Activated B cell treated with CpG ODN at 0.5 μM for 24 hours (primary cell): ENCODE measurements at regions not wholly inside any gene's neighbourhood (a gene's known extent, or its start where the extent isn't known, plus 50 kb on each side); places are given as distances from the start of the nearest gene placed in this dataset.

Experiments
- ATAC-seq: fragments of 200-7000 bp; cut with Tn5 transposase; one replicate; pipeline ENCODE4 v1.10.0; 2021; ENCODE audit warnings: low read depth, mild to moderate bottlenecking, moderate library complexity
- CTCF ChIA-PET: fragments of 350-600 bp; sonication (Branson Sonifier 250); formaldehyde crosslinking; loops from one replicate; lab custom pipeline; 2021; ENCODE audit warnings: antibody characterized with exemption; lab: Charles Lee
- POLR2A ChIA-PET: fragments of 350-600 bp; sonication (Branson Sonifier 250); formaldehyde crosslinking; loops from one replicate; lab custom pipeline; 2021; ENCODE audit warnings: antibody characterized with exemption; lab: Charles Lee
- DNase-seq: peaks from one replicate; pipeline ENCODE4 v3.0.0; 2022
- H3K27ac Mint-ChIP-seq: one replicate; pipeline ENCODE4 v1.8.0; 2020; ENCODE audit warnings: mixed read lengths
- H3K27me3 Mint-ChIP-seq: one replicate; pipeline ENCODE4 v1.8.0; 2021; ENCODE audit warnings: mixed read lengths
- H3K36me3 Mint-ChIP-seq: one replicate; pipeline ENCODE4 v1.8.0; 2021; ENCODE audit warnings: low read depth, mixed read lengths
- H3K4me1 Mint-ChIP-seq: one replicate; pipeline ENCODE4 v1.8.0; 2021; ENCODE audit warnings: mixed read lengths
- H3K4me3 Mint-ChIP-seq: one replicate; pipeline ENCODE4 v1.8.0; 2020; ENCODE audit warnings: mild to moderate bottlenecking, mixed read lengths
- H3K9me3 Mint-ChIP-seq: one replicate; pipeline ENCODE4 v1.8.0; 2020; ENCODE audit warnings: mixed read lengths
- intact Hi-C: fragments of 100-400 bp; cut with micrococcal nuclease; formaldehyde crosslinking; loops from one replicate; pipeline ENCODE4 v1.15.1; 2024
- TF ChIP-seq, protein P1 (sequence below): fragments of 200-600 bp; IDR thresholded peaks from one replicate; pipeline ENCODE4 v1.8.0; 2022; ENCODE audit warnings: antibody characterized with exemption, mild to moderate bottlenecking

GRCh38 chr5:175118700-175119309 lies 325.2 kb downstream of the DRD1 start:
- POLR2A ChIA-PET = no interaction called here
- CTCF ChIA-PET = no interaction called here
- DNase-seq = no peak
- H3K9me3 Mint-ChIP-seq = no peaks in the 10 kb centered on the region
- H3K4me1 Mint-ChIP-seq = no peaks in the 10 kb centered on the region
- H3K36me3 Mint-ChIP-seq = no peaks in the 10 kb centered on the region
- no peak for ATAC-seq
- TF ChIP-seq, protein P1, sequence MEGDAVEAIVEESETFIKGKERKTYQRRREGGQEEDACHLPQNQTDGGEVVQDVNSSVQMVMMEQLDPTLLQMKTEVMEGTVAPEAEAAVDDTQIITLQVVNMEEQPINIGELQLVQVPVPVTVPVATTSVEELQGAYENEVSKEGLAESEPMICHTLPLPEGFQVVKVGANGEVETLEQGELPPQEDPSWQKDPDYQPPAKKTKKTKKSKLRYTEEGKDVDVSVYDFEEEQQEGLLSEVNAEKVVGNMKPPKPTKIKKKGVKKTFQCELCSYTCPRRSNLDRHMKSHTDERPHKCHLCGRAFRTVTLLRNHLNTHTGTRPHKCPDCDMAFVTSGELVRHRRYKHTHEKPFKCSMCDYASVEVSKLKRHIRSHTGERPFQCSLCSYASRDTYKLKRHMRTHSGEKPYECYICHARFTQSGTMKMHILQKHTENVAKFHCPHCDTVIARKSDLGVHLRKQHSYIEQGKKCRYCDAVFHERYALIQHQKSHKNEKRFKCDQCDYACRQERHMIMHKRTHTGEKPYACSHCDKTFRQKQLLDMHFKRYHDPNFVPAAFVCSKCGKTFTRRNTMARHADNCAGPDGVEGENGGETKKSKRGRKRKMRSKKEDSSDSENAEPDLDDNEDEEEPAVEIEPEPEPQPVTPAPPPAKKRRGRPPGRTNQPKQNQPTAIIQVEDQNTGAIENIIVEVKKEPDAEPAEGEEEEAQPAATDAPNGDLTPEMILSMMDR = no peak
- intact Hi-C loops = no loop called here
- no peak overlapping the region for H3K27ac Mint-ChIP-seq
- H3K27me3 Mint-ChIP-seq = no peaks in the 10 kb centered on the region
- no peak overlapping the region for H3K4me3 Mint-ChIP-seq

DNA sequence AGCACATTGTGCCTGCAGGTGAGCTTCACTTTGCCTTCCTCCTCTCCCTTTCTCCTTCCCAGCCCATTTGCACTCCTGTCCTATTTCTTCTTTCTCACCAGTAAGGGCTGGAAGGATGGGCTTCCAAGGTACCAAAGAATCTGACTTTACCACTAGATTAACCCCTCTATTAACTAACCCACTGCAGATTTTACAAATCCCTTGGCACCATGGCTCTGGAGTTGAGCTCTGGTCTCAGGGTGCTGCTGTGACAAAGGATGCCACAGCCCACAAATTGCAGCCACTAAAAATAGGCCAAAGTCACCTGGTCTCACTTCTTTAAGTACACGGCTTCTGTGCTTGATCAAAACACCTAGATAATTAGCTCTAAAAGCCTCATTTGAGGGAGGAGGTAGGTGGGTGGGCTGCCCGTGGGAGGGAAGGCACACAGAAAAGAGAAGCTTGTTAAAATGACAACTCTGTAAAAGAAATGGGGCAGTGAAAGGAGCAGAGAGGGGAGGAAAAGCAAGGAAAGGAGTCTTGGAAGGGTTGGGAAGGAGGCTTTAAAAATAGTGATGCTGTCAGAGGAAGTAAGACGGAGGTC lies 327.4 kb downstream of the DRD1 start:
- CTCF ChIA-PET = no interaction called here
- intact Hi-C loops = no loop called here

DNA sequence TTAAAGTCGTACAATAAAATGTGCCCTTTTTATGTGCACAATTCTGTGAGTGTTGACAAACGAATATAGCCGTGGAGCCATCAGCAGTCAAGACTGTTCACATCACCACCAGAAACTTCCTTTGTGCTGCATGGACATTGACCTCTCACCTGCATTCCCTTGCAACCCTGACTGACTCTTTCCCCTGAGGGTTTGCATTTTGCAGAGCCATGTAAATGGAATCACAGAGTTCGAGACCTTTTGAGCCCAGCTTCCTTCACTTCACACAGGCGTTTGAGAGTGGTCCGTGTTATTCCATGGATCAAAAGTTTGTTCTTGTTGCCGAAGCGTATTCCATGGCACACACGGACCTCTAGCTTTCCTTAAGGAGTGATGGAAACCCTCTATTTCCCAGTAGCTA lies 328.2 kb downstream of the DRD1 start:
- intact Hi-C loops = no loop called here
- H3K4me1 Mint-ChIP-seq = no peaks in the 10 kb centered on the region
- ATAC-seq = no peak
- no peaks in the 10 kb centered on the region for H3K9me3 Mint-ChIP-seq
- no peak overlapping the region for H3K27ac Mint-ChIP-seq
- TF ChIP-seq, protein P1 = no peak
- ChIA-PET POLR2A (no interaction called here), CTCF (no interaction called here)
- no peaks in the 10 kb centered on the region for H3K27me3 Mint-ChIP-seq
- no peak overlapping the region for H3K4me3 Mint-ChIP-seq
- no peak for DNase-seq
- no peaks in the 10 kb centered on the region for H3K36me3 Mint-ChIP-seq

More for the DNA sequence above, 327.4 kb downstream of the DRD1 start:
- H3K27ac Mint-ChIP-seq = no peak overlapping the region
- H3K9me3 Mint-ChIP-seq = no peaks in the 10 kb centered on the region
- POLR2A ChIA-PET = no interaction called here
- DNase-seq (no peak), ATAC-seq (no peak)
- TF ChIP-seq, protein P1 = no peak
- H3K27me3 Mint-ChIP-seq = no peaks in the 10 kb centered on the region
- no peaks in the 10 kb centered on the region for H3K36me3 Mint-ChIP-seq
- H3K4me1 Mint-ChIP-seq = no peaks in the 10 kb centered on the region
- H3K4me3 Mint-ChIP-seq = no peak overlapping the region

GRCh38 chr5:175113947-175114346 lies 330.0 kb downstream of the DRD1 start:
- POLR2A ChIA-PET = no interaction called here
- no peaks in the 10 kb centered on the region for H3K4me1 Mint-ChIP-seq

DNA sequence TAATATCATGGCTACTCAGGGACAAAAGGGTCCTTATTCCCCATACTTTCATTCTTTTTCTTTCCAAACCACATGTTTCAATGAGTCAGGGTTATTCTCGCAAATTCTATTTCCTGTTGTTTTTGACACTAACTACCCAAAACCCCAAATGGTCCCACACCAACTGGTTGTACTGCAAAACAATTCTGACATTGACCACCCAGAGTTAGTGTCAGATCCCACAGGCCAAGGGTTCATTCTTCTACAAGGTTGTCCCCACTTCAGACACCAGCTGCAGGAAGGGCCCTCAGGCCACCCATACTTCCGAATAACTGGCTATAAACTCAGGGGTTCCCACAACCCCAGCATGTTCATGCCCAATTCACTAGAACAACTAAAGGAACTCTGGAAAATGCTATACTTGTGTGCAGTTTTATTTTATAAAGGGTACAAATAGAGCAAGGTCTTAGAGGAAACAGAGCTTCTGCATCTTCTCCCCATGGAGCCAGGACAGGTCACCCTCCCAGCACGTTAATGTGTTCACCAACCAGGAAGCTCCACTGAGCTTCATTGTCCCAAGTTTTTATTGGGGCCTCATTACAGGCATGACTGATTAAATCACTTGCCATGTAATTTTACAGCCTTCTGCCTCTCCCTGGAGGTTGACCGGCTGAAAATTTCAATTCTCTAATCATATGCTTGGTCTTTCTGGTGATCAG lies 334.8 kb downstream of the DRD1 start:
- intact Hi-C loops = no loop called here
- Mint-ChIP-seq H3K27ac (no peak overlapping the region), H3K4me3 (no peak overlapping the region), H3K4me1 (no peaks in the 10 kb centered on the region), H3K9me3 (peaks cover 5% of the 10 kb centered on the region), H3K27me3 (no peaks in the 10 kb centered on the region), H3K36me3 (no peaks in the 10 kb centered on the region)
- ChIA-PET POLR2A (no interaction called here), CTCF (no interaction called here)
- TF ChIP-seq, protein P1 = no peak
- ATAC-seq = no peak
- DNase-seq = no peak

More at GRCh38 chr5:175113947-175114346, 330.0 kb downstream of the DRD1 start:
- Mint-ChIP-seq H3K36me3 (no peaks in the 10 kb centered on the region), H3K27me3 (no peaks in the 10 kb centered on the region), H3K4me3 (no peak overlapping the region), H3K9me3 (peaks cover 5% of the 10 kb centered on the region), H3K27ac (no peak overlapping the region)
- TF ChIP-seq, protein P1 = no peak
- CTCF ChIA-PET = no interaction called here
- intact Hi-C loops = no loop called here
- no peak for ATAC-seq
- no peak for DNase-seq
